Stimulated activated CD8-positive, alpha-beta memory T cell treated with anti-CD3 and anti-CD28 coated beads, Interleukin-4, amount 100 ng/mL, for 4 hours (primary cell): ENCODE measurements at regions not wholly inside any gene's neighbourhood (a gene's known extent, or its start where the extent isn't known, plus 50 kb on each side); places are given as distances from the start of the nearest gene placed in this dataset.

ENCODE experiments used
- DNase-seq, 2 donors: peaks; one replicate each; pipeline ENCODE4 v3.0.0-alpha.2; 2020; ENCODE audit warnings: low read depth in 2 of 2, low spot score in 1 of 2

DNA sequence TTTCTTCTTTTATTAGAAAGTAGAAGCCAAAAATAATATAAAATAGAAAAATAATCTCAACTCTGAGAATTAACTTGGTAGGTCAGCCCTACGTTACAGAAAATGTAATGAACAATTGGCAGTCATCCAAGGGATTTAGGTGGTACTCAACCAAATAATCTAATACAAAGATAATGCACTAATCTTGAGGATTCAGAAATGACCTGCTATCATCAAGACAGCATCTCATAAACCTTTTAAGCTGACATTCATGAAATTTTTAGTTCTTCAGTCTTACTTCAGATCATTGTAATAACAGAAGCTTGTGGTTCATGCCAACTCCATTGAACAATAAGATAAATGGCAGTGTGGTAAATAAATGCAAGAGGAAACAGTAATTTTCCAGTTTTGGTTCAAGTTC is 1058.0 kb downstream of the MAT2B start:
- DNase-seq = no peak

DNA sequence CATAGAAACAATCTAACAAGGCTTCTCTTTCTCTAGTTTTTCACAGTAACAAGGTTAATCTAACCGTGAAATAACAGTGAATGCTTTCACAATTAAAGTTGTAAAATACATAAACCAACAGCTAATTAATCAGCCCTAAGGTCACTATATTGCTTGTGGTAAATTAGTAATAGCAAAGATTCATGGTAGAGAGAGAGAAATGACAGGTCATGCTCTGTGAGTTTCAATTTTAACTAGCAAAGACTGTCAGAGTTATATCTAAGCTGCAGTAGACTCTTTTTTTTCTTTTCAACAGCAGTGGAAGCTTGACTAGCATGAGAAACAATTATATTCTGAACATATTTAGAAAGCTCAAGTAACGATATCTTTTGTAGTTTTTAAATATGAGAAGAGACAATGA is 1068.0 kb downstream of the MAT2B start:
- DNase-seq = no peak

DNA sequence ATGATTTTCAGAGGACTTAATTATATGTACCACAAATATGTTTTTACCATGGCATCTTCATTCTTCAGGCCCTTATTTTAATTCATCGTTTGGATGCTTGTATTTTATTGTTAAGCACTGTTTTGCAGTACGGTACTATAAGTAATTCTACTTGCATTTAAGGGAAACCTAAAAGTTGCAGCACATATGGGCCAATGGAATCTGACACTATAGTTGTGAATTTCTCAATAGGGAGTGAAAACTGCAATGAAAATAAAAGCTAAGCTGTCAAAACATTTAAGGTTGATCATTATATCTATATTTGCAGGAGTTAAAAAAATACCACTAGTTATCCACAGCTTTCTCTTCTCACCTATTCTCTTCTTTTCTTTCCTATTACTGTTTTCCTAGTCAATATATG is 1071.8 kb downstream of the MAT2B start:
- no peak for DNase-seq

DNA sequence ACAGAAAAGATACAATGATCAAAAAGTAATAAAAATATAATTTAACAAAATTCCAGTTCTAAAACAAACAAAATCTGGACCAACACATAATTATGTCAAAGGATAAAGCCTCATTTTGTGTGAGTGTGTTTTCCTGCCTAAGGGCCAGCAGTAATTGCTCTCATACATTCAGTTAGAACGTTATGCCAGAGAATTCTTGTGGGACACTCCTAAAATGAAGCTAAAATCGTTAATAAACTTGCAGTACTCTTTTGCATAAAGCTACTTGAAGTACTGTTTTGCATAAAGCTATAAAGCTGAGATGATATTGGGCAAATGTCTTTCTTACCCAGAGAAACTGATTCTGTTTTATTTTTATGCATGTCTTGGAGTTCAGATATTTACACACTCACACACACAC is 1072.3 kb downstream of the MAT2B start:
- DNase-seq = no peak

DNA sequence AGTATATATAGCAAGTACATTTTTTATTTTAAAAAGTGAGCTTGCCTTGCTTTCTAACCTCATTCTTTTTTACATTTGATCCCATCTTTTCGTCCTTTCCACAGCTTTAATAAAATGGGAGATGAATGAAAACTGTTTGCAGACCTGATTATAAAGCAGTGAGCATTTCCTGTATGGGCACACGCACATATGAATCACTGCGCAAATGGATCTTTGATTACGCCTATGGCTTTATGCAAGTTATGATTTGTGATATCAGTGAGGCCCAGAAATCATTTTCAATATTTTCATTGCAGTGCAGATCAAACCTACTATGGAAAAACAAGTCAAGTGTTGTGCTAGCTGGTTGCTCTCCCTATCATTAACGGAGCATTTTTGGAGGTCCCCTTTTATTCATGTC is 1073.0 kb downstream of the MAT2B start:
- no peak for DNase-seq

DNA sequence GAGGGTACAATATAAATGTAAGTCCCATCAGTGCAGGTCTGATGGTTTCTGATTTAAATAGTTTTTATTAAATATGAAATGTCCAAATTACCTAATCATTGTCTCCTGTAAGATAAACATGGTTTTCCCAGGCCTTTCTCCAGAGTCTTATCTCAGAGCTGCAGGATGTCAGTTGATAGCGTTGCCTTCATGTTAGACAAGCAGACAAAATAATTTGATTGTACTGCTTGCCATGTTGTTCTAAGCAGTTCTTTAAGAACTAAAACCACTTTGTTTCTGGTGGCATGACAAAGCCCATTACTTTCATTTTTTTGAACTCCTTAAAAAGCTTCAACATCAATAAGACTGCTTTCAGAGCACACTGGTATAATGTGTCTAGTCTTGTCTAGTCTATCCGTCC is 1073.5 kb downstream of the MAT2B start:
- DNase-seq = no peak

DNA sequence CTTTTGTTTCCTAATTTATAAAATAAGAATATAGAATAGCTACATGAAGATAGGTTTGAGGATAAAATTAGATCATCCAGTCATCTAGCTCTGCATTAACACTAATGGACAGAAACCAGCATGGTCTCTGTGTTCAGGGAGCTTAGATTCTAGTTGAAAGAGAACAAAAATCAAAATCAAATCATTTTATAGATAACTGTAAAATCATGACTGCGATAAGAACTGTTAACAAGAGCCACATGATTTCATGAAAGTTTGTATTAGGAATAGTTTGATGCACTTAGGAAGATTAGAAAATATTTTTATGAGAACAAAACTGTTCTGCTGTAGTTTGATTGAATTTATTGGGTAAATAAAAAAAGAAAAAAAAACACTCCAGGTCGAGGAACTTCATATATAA is 1074.7 kb downstream of the MAT2B start:
- no peak for DNase-seq

DNA sequence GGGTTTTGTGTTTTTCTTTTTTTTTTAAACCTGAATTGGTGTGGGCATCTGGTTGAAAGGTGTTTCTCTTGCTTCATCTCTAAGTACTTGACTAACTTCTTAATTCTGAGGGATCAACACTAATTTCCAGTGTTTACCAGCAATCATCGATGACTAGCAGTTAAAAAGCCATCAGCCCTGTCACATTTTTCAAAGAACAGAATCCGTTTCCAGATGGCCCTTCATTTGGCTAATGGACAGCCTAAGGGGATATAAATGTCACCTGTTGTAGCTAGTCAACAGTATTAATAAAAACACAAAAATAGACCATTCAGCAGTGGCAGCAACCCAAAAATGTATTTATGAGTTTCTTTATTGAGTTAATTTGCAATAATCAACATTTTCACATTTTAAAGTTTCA is 1076.5 kb downstream of the MAT2B start:
- DNase-seq = no peak

DNA sequence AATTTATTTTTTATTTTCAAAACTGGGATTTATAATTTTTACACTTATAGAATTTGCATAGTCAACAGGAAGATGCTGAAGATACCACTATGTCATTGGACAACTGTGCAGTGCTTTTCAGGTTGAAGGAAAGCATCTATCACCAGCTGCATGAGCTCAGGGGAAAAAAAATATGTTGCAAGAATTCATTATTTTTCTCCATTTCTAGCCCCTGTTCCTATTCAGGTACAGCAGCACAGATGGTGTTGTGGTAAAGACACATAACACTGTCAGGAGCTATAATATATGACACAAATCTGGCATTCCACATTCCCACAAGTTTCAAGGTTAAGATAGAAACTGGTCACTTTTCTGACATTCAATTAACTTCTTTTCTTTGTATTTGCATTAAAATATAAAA is 1088.6 kb downstream of the MAT2B start:
- DNase-seq = no peak

DNA sequence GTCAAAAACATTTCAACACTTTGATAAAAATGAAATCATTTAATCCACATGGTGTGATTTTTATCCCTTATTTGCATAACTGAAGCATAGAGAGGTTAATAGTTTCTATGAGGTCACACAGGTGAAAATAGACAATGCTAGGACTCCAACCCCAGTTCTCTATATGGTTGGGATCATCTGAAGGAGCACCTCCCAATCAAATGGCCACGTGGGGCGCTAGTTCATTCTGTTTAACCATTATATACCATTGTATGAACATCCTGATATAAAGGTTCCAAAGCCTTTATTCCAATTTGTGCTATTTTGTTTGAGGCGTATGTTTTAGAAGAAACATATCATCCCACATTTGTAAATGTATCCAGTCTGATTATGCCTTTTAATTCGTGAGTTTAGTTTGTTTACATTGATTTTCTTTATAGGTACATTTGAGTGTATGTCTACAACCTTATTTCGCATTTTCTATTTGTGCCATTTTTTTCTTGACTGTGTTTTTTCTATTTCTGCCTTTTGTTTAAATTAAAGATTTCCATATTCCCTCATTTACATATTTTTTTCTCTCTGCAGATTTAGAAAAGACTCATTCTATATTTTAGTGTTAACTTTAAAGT is 1092.0 kb downstream of the MAT2B start:
- no peak for DNase-seq

DNA sequence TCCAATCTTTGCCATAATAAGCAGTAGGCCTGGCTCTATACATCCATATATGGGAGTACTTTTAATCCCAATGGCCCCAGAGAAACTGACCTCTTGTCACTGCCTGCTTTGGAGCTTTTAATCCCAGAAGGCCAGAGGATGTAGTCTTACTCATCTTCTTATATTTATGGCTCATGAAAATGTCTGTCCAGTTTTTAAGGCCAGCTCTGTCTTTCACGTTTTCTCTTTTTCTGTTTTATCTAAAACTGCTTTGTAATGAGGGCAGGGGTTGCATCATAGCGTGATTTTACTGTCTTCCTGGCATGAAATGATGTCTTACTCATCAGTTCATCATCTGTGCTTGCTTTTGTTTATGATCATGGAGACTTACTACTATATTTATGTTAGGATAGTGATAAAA is 1094.9 kb downstream of the MAT2B start:
- DNase-seq = no peak

DNA sequence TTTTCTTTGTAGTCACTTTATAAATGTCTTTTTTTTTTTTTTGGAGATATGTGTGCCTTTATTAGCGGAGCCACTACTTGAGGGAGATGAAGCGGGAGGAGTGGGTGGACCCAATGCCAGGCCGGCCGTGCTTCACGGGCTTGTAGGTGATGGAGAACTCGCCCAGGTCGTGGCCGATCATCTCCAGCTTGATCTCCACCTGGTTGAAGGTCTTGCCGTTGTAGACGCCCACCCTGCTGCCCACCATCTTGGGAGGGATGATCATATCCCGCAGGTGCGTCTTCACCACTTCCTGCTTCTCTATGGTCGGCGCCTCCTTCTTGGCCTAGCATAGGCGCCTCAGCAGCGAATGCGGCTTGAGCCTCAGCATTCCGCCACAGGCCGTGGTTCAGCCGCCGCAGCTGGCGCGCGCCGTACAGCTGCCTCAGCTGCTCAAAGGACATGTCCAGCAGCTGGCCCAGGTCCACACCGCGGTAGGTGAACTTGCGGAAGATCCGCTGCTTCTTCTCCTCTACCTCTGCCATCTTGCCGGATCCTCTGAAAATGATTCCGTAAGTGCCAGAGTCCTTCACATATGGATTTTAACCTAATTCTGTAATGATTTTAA is 1095.6 kb downstream of the MAT2B start:
- no peak for DNase-seq

DNA sequence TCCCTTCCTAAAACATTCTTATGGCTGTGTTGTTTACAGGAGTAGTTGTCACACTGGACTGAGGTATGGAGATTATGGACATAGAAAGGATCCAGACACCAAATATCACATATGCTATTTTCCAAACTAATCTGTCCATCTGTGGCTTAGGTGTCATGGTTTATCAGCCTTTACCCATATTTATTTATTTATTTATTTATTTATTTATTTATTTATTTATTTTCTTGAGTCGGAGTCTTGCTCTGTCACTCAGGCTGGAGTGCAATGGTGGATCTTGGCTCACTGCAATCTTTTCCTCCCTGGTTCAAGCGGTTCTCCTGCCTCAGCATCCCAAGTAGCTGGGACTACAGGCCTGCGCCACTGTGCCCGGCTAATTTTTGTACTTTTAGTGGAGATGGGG is 1103.1 kb downstream of the MAT2B start:
- DNase-seq = no peak

DNA sequence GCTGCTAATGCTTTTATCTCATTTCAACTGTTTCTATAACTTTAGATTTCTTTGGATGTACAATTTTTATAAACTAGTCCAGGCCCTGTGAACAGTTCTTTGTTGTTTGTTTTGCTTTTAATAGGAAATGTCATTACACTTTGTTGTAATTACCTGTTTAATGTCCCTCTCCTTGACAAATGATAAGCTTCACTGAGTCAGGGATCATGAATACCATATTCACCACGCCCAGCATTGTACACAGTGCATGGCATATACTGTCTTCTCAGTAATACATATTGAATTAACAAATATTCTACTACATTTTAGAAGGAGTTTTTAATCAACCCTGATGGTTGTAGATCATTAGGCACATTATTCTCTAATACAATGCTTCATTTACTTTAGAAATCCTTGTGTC is 1105.0 kb downstream of the MAT2B start:
- DNase-seq = no peak

DNA sequence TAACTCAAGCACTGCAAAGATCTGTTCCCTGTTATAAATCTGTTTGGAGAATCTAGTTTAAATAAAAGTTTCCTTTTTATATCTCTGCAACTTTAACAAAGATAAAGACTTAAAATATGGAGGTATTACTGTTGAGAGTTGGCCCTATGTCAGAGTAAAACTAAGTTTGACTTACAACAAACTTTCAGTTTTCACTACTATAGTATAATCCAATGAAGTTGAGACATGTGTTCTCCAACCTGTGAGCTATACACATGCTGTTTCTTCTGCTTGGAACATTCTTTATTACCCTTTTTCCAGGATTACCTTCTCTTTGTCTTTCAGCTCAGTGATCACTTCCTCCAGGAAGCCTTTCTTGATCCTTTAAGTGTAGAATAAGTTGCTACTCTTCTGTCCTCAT is 1109.3 kb downstream of the MAT2B start:
- DNase-seq = no peak

DNA sequence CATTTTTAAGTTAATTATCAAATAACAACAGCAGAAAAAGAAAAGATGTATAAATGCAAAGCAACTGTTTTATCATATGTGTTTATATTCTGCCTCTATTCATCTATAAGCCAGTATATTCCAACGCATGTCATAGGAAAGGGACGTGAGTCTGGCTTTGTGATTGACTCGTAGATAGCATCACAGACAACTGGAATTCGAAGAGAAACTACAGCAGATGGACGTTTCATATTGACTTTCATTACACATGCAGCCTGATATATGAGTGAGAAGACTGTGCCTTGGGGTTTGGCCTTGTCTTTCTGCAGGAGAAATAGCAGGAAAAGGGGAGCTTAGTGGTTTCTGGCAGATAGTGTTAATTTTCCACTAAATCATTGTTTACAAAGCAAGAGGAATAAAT is 1111.9 kb downstream of the MAT2B start:
- DNase-seq = no peak

DNA sequence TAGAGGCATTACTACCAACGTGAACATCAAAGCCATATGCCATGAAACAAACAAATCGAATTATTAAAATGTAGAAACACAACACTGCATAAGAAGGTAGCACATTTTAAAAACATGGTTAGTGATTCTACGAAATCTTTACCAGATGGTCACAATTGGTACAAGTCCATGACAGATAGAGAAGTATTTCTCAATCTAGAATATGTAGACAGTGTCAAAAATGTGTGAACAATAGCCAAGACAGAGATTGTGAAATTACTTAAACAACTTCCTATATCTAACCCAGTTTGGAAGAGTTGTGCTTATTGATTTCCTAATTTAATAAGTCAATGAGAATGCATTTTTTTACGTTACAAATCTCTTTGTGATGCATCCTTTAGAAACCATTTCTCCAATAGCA is 1121.6 kb downstream of the MAT2B start:
- no peak for DNase-seq

DNA sequence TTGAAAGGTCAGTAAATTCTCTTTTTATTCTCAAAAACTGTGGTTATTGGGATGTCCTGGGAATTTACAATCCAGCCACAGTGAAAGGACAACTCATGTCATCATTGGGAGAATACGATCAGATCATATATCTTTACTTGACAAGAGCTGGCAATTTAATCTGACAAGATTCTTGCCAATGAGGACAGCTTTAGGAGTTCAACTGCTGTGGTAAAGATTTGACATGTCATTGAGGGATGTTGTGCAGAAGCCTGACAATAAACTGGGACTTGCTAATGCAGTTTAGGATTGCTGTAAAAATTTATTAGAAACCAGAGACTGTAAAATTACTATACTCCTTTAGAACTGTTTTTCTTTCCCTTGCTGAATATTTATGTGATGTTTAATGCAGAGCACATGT is 1131.0 kb downstream of the MAT2B start:
- no peak for DNase-seq

DNA sequence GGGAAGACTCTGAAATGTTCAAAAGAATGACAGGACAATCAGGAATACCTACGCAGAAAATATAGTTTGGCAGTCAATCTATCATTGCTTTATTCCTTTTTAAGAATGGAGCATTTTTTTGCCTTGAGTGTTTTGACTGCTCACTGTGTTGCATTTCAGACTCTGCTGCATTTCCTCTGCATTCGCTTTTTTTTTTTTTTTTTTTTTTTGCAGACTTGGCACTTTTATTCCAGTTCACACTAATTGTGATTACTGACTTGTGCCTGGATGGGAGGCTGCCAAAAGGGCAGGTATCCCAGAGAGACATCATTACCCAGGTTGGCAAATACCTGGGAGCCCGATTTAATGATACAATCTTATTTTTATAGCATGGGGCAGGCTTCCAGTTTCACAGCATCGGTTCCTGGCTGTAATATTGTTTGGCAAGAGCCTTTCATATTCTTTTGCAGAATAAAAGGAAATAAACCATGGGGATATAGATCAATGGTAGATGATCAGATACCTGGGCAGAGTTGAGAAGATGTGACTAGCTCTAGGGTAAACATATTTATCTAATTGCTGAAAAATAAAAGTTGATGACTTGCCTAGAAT is 1132.6 kb downstream of the MAT2B start:
- no peak for DNase-seq

DNA sequence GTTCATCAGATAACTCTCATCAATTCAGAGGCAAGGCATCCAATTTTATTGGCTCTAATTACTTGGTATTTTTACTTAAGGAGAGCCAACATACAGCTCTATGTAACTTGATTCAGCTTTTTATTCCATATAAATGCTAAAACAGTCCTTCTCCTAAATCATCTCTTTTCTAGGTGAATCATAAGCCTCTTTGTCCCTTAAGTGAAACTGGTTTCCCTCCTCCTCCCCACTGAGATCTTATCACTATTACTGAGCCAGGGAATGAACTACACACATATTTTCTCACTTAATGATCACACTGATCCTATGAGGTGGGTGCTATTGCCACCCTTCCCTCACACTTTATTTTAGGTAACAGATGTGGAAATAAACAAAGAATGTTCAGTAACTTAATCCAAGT is 1143.8 kb downstream of the MAT2B start:
- no peak for DNase-seq

DNA sequence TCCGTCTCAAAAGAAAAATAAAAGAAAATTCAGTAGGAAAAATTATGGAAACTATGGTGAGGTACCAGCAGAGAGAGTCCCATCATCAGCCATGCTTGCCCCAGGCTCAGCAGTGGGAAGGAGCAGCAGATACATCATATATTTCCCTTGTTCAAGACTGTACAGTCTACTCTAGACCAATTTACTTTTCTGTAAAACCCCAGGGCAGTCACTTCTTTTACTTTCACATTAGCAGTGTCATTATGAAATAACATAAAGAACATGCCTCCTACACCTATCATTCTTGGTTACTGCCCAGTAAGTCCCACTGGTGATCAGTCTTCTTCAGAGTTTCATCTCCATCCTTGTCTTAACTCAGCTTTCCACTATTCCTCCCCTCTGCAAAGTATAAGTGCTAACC is 1145.0 kb downstream of the MAT2B start:
- DNase-seq = no peak

DNA sequence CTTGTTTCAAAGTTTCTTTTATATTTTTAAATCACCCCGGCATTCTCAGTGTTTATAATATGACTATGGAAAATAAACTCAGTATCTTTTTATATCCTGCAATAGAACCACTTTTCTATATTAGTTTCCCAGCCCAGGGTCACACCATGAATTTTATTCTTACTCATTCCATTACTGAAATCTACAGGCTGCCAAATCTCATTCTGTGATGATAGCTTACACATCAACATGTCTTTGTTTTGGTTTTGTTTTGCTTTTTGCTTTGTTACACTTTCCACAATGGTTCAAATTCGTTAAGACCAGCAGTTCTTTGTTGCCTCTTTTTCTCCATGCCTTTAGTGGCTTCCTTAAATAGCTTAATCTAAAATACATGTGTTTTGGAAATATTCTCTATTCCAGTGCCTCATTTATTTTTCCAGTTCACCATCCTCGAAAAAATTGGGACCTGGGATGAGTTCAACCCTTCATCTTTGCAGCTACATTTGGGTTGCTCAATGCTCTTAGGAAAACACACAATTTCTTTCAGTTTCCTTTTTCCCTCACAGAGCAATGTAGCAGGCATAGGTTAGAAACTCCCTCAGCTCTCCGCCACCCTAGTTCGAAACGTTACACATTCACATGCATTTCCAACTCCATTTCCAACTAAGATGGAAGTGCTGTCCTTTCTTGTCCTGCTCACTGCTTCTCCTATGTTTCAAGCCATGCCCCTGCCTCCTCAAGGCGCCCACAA is 1146.3 kb downstream of the MAT2B start:
- DNase-seq = no peak

DNA sequence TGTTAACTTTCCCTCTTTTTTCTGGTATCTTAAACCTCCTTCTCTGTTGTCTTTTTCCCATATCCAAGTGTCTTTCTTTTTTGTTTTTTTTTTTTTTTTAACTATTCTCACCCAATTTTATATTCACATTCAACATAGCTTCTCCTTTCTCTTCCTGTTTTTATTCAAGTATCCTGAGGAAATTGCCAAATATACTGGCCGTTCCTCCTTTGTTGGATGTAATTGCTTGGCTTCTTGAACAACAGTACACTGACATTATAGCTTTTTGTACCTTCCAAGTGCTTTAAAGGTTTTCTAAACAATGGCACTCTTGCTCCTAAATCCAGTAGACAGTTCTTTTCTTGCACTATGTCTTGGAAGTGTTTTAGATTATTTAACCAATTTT is 1146.8 kb downstream of the MAT2B start:
- no peak for DNase-seq
